Prostate gland (tissue), 2 donors: ENCODE measurements at regions not wholly inside any gene's neighbourhood (a gene's known extent, or its start where the extent isn't known, plus 50 kb on each side); places are given as distances from the start of the nearest gene placed in this dataset.

Source experiments
- CTCF ChIP-seq, 4 experiments: fragments of 200-600 bp in 2 of 4; fragments of 450-650 bp in 2 of 4; sonication (generic) in 2 of 4; IDR thresholded peaks; 1 replicate in 3 of 4; 2 replicates in 1 of 4; pipeline ENCODE4 v1.5.1; 2016 to 2019; ENCODE audit warnings: antibody characterized with exemption in 4 of 4, mild to moderate bottlenecking in 2 of 4, moderate library complexity in 2 of 4
- POLR2A ChIP-seq: fragments of 450-650 bp; IDR thresholded peaks from one replicate; pipeline ENCODE4 v1.6.1; 2016; ENCODE audit warnings: antibody characterized with exemption, mild to moderate bottlenecking

GRCh38 chr11:64457416-64458010 is 98.2 kb upstream of the SLC22A11 start:
- TF ChIP-seq CTCF (IDR thresholded peaks at IDR 0.05): no peak
- no peak for TF ChIP-seq POLR2A
